NT2/D1 (cell line): ENCODE measurements at regions not wholly inside any gene's neighbourhood (a gene's known extent, or its start where the extent isn't known, plus 50 kb on each side); places are given as distances from the start of the nearest gene placed in this dataset.

Source experiments
- SUZ12 ChIP-seq: IDR thresholded peaks from 2 replicates; pipeline ENCODE4 v1.6.1; 2011; ENCODE audit not compliant: insufficient read length, insufficient read depth; ENCODE audit errors: extremely low read depth
- YY1 ChIP-seq: IDR thresholded peaks from 2 replicates; pipeline ENCODE4 v1.6.1; 2011; ENCODE audit not compliant: insufficient read length, insufficient read depth
- ZNF274 ChIP-seq: IDR thresholded peaks from 2 replicates; pipeline ENCODE4 v1.6.1; 2011; ENCODE audit warnings: mild to moderate bottlenecking, low read depth, low read length

DNA sequence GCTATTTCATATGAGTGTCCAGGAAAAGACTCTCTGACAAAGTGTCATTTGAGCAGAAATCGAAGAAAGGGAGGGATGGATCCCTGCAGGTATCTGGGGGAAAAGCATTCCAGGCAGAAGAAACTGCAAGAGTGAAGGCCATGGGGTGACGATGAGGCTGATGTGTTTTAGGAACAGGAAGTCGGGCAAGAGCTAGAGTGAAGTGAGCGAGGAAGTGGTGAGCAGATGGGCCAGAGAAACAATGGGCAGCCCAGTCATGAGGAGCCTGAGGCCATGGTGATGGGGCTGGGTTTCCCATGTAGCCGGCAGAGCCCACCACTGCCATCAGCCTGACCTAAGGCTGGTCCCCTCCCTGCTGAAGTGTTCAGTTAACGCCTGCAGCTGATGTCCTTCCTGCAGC is 150.2 kb downstream of the TNFSF13B start:
- TF ChIP-seq YY1, result no peak
- no peak for TF ChIP-seq SUZ12
- no peak for TF ChIP-seq ZNF274
